SK-N-SH treated with all-trans-retinoic acid at 6 μM for 48 hours (cell line): ENCODE measurements at regions not wholly inside any gene's neighbourhood (a gene's known extent, or its start where the extent isn't known, plus 50 kb on each side); places are given as distances from the start of the nearest gene placed in this dataset.

Source experiments
- ATAC-seq: fragments of 200-7000 bp; cut with Tn5 transposase; 3 replicates; pipeline ENCODE4 v1.9.1; 2020; ENCODE audit warnings: mild to moderate bottlenecking, moderate library complexity
- ESRRG ChIP-seq: fragments of 250-450 bp; sonication (Bioruptor Pico); IDR thresholded peaks from 2 replicates; pipeline ENCODE4 v1.6.1; 2021; ENCODE audit warnings: mild to moderate bottlenecking
- GLIS3 ChIP-seq: fragments of 250-450 bp; sonication (Bioruptor Pico); IDR thresholded peaks from 2 replicates; pipeline ENCODE4 v1.5.0; 2020; ENCODE audit warnings: mild to moderate bottlenecking, moderate library complexity
- ISL1 ChIP-seq: fragments of 250-450 bp; sonication (Bioruptor Pico); IDR thresholded peaks from 2 replicates; pipeline ENCODE4 v2.1.2; 2022; ENCODE audit warnings: mild to moderate bottlenecking, moderate library complexity
- OSR1 ChIP-seq: fragments of 250-450 bp; sonication (Bioruptor Pico); IDR thresholded peaks from 2 replicates; pipeline ENCODE4 v1.8.0; 2022; ENCODE audit warnings: moderate library complexity, mild to moderate bottlenecking, inconsistent platforms
- PPARA ChIP-seq: fragments of 250-450 bp; sonication (Bioruptor Pico); IDR thresholded peaks from 2 replicates; pipeline ENCODE4 v1.5.0; 2020; ENCODE audit warnings: mild to moderate bottlenecking, borderline replicate concordance
- RARB ChIP-seq: fragments of 250-450 bp; sonication (Bioruptor Pico); IDR thresholded peaks from 2 replicates; pipeline ENCODE4 v1.8.0; 2021; ENCODE audit warnings: mild to moderate bottlenecking, moderate library complexity
- SNAI2 ChIP-seq: fragments of 250-450 bp; sonication (Bioruptor Pico); IDR thresholded peaks from 2 replicates; pipeline ENCODE4 v1.5.0; 2020; ENCODE audit warnings: mild to moderate bottlenecking, moderate library complexity
- TOX ChIP-seq: fragments of 250-450 bp; sonication (Bioruptor Pico); IDR thresholded peaks from 2 replicates; pipeline ENCODE4 v1.8.0; 2021; ENCODE audit warnings: mild to moderate bottlenecking, moderate library complexity, borderline replicate concordance
- TSHZ2 ChIP-seq: fragments of 250-450 bp; sonication (Bioruptor Pico); IDR thresholded peaks from 2 replicates; pipeline ENCODE4 v1.5.0; 2020; ENCODE audit warnings: mild to moderate bottlenecking, moderate library complexity
- ZC3H10 ChIP-seq: fragments of 250-450 bp; sonication (Bioruptor Pico); IDR thresholded peaks from 2 replicates; pipeline ENCODE4 v1.5.1; 2021; ENCODE audit warnings: mild to moderate bottlenecking, moderate library complexity
- ZFP3 ChIP-seq: fragments of 250-450 bp; sonication (Bioruptor Pico); IDR thresholded peaks from 2 replicates; pipeline ENCODE4 v1.5.0; 2020; ENCODE audit warnings: mild to moderate bottlenecking, moderate library complexity
- ZFP30 ChIP-seq: fragments of 450-650 bp; formaldehyde crosslinking; IDR thresholded peaks from 2 replicates; pipeline ENCODE4 v1.5.0; 2022; ENCODE audit warnings: mild to moderate bottlenecking, moderate library complexity
- ZNF565 ChIP-seq: fragments of 450-650 bp; formaldehyde crosslinking; conservative IDR thresholded peaks from 2 replicates; pipeline ENCODE4 v1.5.0; 2020; ENCODE audit warnings: low read depth, mild to moderate bottlenecking, moderate library complexity
- ZNF70 ChIP-seq: fragments of 450-650 bp; formaldehyde crosslinking; IDR thresholded peaks from 2 replicates; pipeline ENCODE4 v1.5.0; 2020; ENCODE audit warnings: mild to moderate bottlenecking, moderate library complexity
- TF ChIP-seq, protein P1 (sequence below): fragments of 250-450 bp; sonication (Bioruptor Pico); IDR thresholded peaks from 2 replicates; pipeline ENCODE4 v1.5.1; 2021; ENCODE audit warnings: mild to moderate bottlenecking, moderate library complexity
- TF ChIP-seq, protein P2 (sequence below): fragments of 250-450 bp; sonication (Bioruptor Pico); IDR thresholded peaks from 2 replicates; pipeline ENCODE4 v1.8.0; 2020; ENCODE audit warnings: mild to moderate bottlenecking, moderate library complexity, borderline replicate concordance
- TF ChIP-seq, protein P3 (sequence below): fragments of 250-450 bp; sonication (Bioruptor Pico); IDR thresholded peaks from 2 replicates; pipeline ENCODE4 v1.8.0; 2021; ENCODE audit warnings: low read depth, mild to moderate bottlenecking, moderate library complexity, borderline replicate concordance

DNA sequence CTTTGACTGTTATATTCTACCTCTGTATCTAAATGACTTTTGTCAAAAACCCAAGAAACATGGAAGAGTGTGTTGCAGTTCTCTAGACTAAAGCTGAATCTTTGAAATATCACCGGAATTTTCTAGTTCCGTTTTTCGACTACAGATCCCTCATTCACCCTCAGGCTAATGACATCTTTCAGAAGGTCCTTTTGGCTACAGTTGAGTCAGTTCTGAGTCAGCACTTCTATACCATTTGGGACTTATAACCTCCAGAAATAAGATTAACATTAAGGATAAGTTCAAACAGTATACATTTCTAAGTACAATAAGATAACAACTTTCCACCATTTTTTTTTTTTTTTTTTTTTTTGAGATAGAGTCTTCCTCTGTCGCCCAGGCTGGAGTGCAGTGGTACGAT, 331.0 kb upstream of the CPXCR1 start:
- no peak for ATAC-seq
- no peak for TF ChIP-seq ESRRG (CRISPR knock-in tag)
- TF ChIP-seq RARB (CRISPR knock-in tag), result no peak

- no peak for TF ChIP-seq OSR1 (CRISPR knock-in tag)
- no peak for TF ChIP-seq ZNF70 (CRISPR knock-in tag)
- no peak for TF ChIP-seq ZFP30 (CRISPR knock-in tag)
- TF ChIP-seq, protein P1, sequence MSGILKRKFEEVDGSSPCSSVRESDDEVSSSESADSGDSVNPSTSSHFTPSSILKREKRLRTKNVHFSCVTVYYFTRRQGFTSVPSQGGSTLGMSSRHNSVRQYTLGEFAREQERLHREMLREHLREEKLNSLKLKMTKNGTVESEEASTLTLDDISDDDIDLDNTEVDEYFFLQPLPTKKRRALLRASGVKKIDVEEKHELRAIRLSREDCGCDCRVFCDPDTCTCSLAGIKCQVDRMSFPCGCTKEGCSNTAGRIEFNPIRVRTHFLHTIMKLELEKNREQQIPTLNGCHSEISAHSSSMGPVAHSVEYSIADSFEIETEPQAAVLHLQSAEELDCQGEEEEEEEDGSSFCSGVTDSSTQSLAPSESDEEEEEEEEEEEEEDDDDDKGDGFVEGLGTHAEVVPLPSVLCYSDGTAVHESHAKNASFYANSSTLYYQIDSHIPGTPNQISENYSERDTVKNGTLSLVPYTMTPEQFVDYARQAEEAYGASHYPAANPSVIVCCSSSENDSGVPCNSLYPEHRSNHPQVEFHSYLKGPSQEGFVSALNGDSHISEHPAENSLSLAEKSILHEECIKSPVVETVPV (CRISPR knock-in tag), result no peak
- TF ChIP-seq ZC3H10 (CRISPR knock-in tag), result no peak
- TF ChIP-seq GLIS3, result no peak
- TF ChIP-seq PPARA, result no peak
- no peak for TF ChIP-seq TSHZ2 (CRISPR knock-in tag)
- no peak for TF ChIP-seq RARB (CRISPR knock-in tag)
- TF ChIP-seq, protein P2, sequence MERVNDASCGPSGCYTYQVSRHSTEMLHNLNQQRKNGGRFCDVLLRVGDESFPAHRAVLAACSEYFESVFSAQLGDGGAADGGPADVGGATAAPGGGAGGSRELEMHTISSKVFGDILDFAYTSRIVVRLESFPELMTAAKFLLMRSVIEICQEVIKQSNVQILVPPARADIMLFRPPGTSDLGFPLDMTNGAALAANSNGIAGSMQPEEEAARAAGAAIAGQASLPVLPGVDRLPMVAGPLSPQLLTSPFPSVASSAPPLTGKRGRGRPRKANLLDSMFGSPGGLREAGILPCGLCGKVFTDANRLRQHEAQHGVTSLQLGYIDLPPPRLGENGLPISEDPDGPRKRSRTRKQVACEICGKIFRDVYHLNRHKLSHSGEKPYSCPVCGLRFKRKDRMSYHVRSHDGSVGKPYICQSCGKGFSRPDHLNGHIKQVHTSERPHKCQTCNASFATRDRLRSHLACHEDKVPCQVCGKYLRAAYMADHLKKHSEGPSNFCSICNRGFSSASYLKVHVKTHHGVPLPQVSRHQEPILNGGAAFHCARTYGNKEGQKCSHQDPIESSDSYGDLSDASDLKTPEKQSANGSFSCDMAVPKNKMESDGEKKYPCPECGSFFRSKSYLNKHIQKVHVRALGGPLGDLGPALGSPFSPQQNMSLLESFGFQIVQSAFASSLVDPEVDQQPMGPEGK (CRISPR knock-in tag), result no peak
- TF ChIP-seq SNAI2 (CRISPR knock-in tag), result no peak
- no peak for TF ChIP-seq ZFP3 (CRISPR knock-in tag)
- no peak for TF ChIP-seq ZNF565 (CRISPR knock-in tag)
- ATAC-seq, result no peak
Measured at GRCh38 chrX:88416965-88417364, 330.1 kb upstream of the CPXCR1 start.

GRCh38 chrX:88424071-88424470, 323.0 kb upstream of the CPXCR1 start:
- no peak for ATAC-seq
- no peak for TF ChIP-seq PPARA
- no peak for TF ChIP-seq SNAI2 (CRISPR knock-in tag)
- TF ChIP-seq, protein P1 (CRISPR knock-in tag), result no peak
- TF ChIP-seq ZNF565 (CRISPR knock-in tag), result no peak
- TF ChIP-seq, protein P2 (CRISPR knock-in tag), result no peak
- TF ChIP-seq ZC3H10 (CRISPR knock-in tag), result no peak
- TF ChIP-seq OSR1 (CRISPR knock-in tag), result no peak
- TF ChIP-seq, protein P3, sequence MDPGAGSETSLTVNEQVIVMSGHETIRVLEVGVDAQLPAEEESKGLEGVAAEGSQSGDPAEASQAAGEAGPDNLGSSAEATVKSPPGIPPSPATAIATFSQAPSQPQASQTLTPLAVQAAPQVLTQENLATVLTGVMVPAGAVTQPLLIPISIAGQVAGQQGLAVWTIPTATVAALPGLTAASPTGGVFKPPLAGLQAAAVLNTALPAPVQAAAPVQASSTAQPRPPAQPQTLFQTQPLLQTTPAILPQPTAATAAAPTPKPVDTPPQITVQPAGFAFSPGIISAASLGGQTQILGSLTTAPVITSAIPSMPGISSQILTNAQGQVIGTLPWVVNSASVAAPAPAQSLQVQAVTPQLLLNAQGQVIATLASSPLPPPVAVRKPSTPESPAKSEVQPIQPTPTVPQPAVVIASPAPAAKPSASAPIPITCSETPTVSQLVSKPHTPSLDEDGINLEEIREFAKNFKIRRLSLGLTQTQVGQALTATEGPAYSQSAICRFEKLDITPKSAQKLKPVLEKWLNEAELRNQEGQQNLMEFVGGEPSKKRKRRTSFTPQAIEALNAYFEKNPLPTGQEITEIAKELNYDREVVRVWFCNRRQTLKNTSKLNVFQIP (CRISPR knock-in tag), result no peak
- TF ChIP-seq GLIS3, result no peak

DNA sequence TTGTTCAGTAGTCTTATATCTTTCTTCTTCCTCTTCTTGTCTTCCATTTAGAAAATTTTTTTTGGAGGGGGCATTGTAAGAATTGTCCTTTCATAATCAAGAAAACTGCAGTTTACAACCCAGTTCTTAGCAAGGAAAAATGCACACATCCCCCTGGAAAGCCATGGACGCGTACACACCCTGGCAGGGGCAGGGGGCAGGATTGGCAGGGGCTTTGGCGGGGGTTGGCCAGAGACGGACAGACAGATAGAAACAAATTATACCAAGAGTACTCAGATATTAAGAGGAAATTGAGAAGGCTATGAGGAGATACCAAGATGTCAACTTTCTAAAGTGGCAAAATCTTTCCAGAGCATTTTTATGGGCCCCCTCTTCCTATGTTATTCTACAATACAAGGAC, 322.5 kb upstream of the CPXCR1 start:
- no peak for ATAC-seq
- TF ChIP-seq TSHZ2 (CRISPR knock-in tag), result no peak
- TF ChIP-seq TOX (CRISPR knock-in tag), result no peak
- no peak for TF ChIP-seq ZFP3 (CRISPR knock-in tag)
- TF ChIP-seq PPARA, result no peak
- TF ChIP-seq ESRRG (CRISPR knock-in tag), result no peak
- no peak for TF ChIP-seq ISL1
- TF ChIP-seq OSR1 (CRISPR knock-in tag), result no peak
- TF ChIP-seq, protein P3 (CRISPR knock-in tag), result no peak
